GM18870 (cell line): ENCODE measurements at regions not wholly inside any gene's neighbourhood (a gene's known extent, or its start where the extent isn't known, plus 50 kb on each side); places are given as distances from the start of the nearest gene placed in this dataset.

Source experiments
- ATAC-seq: cut with Tn5 transposase; IDR thresholded peaks from one replicate; pipeline ENCODE4 v1.9.1; 2021; ENCODE audit warnings: moderate library complexity; ENCODE audit not compliant: unreplicated experiment

- no peak for ATAC-seq
Observed at GRCh38 chr2:2683606-2684224, 352.6 kb upstream of the MYT1L start.

GRCh38 chr2:2682700-2683342, 351.7 kb upstream of the MYT1L start:
- ATAC-seq, result no peak

GRCh38 chr2:2681711-2682251, 350.7 kb upstream of the MYT1L start:
- no peak for ATAC-seq

GRCh38 chr2:2681085-2681484, 350.0 kb upstream of the MYT1L start:
- no peak for ATAC-seq

- no peak for ATAC-seq
Observed at GRCh38 chr2:2674831-2675230, 343.8 kb upstream of the MYT1L start.

GRCh38 chr2:2673406-2673805, 342.3 kb upstream of the MYT1L start:
- ATAC-seq, result no peak

- ATAC-seq, result no peak
Observed at GRCh38 chr2:2672249-2672648, 341.2 kb upstream of the MYT1L start.

GRCh38 chr2:2671826-2672225, 340.8 kb upstream of the MYT1L start:
- no peak for ATAC-seq

- no peak for ATAC-seq
Observed at GRCh38 chr2:2669316-2669715, 338.2 kb upstream of the MYT1L start.

GRCh38 chr2:2668681-2669265, 337.7 kb upstream of the MYT1L start:
- ATAC-seq, result no peak

- no peak for ATAC-seq
Observed at GRCh38 chr2:2667690-2668089, 336.6 kb upstream of the MYT1L start.

- ATAC-seq, result no peak
Observed at GRCh38 chr2:2665834-2666133, 334.7 kb upstream of the MYT1L start.

GRCh38 chr2:2664989-2665833, 334.1 kb upstream of the MYT1L start:
- no peak for ATAC-seq

GRCh38 chr2:2663401-2664036, 332.4 kb upstream of the MYT1L start:
- no peak for ATAC-seq

GRCh38 chr2:2662847-2663356, 331.8 kb upstream of the MYT1L start:
- no peak for ATAC-seq

- ATAC-seq, result no peak
Observed at GRCh38 chr2:2662037-2662846, 331.2 kb upstream of the MYT1L start.

GRCh38 chr2:2660789-2661355, 329.8 kb upstream of the MYT1L start:
- ATAC-seq, result no peak

- ATAC-seq, result no peak
Observed at GRCh38 chr2:2657121-2657962, 326.3 kb upstream of the MYT1L start.
